Brain microvascular endothelial cell (primary cell): ENCODE measurements at regions not wholly inside any gene's neighbourhood (a gene's known extent, or its start where the extent isn't known, plus 50 kb on each side); places are given as distances from the start of the nearest gene placed in this dataset.

ENCODE experiments used
- DNase-seq: peaks from one replicate; pipeline ENCODE4 v3.0.0-alpha.2; 2020
- H3K27ac ChIP-seq: fragments of 250-450 bp; sonication (Bioruptor Pico); 2 replicates; pipeline ENCODE4 v1.5.1; 2020; ENCODE audit warnings: mild to moderate bottlenecking, moderate library complexity
- H3K27me3 ChIP-seq: fragments of 250-450 bp; sonication (Bioruptor Pico); replicated peaks from 2 replicates; pipeline ENCODE4 v1.5.1; 2020; ENCODE audit warnings: mild to moderate bottlenecking
- H3K36me3 ChIP-seq: fragments of 250-450 bp; sonication (Bioruptor Pico); replicated peaks from 2 replicates; pipeline ENCODE4 v1.5.1; 2020; ENCODE audit warnings: mild to moderate bottlenecking
- H3K4me3 ChIP-seq: 2 replicates; pipeline ENCODE4 v1.5.1; 2011; ENCODE audit warnings: low read depth, mild to moderate bottlenecking, control low read depth, low read length, moderate library complexity
- in situ Hi-C: cut with HindIII; loops from 2 replicates; pipeline ENCODE4 v1.10.0; 2017; ENCODE audit warnings: low sequenced_read_pairs, low pct_ligation_motif_present
- TF ChIP-seq, protein P1 (sequence below): IDR thresholded peaks from 2 replicates; pipeline ENCODE4 v1.5.1; 2011; ENCODE audit warnings: low read depth, mild to moderate bottlenecking, moderate library complexity, low read length, control low read depth, inconsistent platforms; ENCODE audit errors: missing control alignments

DNA sequence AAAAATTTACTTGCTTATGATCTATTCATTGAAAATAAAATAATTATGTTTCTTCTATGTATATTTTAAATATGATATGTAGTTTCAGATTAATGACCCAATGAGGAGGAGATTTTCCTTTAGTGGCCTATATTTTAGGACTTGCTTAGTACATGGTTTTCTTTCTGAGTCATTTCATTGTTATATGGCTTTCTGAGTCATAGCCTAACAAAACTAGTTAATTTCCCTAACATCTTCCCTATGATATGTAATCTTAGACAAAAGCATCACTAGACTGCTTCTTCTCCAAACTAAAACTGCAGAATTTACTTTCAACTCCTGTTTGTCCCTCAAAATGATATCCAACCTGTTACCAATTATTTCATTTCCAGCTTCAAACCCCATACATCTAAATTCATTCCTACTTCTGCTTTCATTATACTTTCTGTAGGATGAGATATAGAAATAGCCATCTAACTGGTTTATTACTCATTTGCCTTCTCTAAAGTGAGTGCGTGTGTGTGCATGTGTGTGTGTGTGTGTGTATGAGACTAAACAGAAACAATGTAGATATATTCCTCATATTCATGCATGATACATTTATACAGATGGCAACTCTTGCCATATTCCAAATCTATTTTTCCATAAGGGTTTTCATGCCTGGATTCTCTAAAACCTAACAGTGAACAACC lies 915.0 kb upstream of the GBE1 start:
- Histone ChIP-seq H3K27ac (no peak overlapping the region), H3K36me3 (no peaks in the 10 kb centered on the region), H3K27me3 (no peaks in the 10 kb centered on the region), H3K4me3 (no peak overlapping the region)
- no peak for DNase-seq
- in situ Hi-C loops, result no loop called here
- TF ChIP-seq, protein P1, sequence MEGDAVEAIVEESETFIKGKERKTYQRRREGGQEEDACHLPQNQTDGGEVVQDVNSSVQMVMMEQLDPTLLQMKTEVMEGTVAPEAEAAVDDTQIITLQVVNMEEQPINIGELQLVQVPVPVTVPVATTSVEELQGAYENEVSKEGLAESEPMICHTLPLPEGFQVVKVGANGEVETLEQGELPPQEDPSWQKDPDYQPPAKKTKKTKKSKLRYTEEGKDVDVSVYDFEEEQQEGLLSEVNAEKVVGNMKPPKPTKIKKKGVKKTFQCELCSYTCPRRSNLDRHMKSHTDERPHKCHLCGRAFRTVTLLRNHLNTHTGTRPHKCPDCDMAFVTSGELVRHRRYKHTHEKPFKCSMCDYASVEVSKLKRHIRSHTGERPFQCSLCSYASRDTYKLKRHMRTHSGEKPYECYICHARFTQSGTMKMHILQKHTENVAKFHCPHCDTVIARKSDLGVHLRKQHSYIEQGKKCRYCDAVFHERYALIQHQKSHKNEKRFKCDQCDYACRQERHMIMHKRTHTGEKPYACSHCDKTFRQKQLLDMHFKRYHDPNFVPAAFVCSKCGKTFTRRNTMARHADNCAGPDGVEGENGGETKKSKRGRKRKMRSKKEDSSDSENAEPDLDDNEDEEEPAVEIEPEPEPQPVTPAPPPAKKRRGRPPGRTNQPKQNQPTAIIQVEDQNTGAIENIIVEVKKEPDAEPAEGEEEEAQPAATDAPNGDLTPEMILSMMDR, result no peak

DNA sequence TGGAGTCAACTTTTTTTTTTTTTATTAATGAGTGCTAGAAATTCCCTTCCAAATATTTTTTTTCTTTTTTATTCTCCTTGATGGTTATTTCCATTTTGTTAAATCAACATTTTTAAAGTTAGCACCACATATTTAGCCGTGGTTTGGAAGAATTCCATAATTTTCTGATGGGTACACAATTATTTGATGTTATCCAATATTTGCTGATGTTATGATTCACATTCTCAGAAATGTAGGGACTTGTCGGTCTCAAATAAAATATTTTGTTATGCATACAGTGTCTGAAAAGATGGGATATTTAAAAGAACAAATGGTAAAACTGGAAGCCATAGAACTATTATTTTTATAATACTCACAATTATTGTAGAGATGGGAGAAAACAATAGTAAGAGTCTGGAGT lies 911.5 kb upstream of the GBE1 start:
- H3K27me3 ChIP-seq, result no peaks in the 10 kb centered on the region
- no peaks in the 10 kb centered on the region for H3K36me3 ChIP-seq
- in situ Hi-C loops, result no loop called here
- TF ChIP-seq, protein P1, result no peak
- H3K4me3 ChIP-seq, result no peak overlapping the region
- no peak for DNase-seq
- no peak overlapping the region for H3K27ac ChIP-seq

DNA sequence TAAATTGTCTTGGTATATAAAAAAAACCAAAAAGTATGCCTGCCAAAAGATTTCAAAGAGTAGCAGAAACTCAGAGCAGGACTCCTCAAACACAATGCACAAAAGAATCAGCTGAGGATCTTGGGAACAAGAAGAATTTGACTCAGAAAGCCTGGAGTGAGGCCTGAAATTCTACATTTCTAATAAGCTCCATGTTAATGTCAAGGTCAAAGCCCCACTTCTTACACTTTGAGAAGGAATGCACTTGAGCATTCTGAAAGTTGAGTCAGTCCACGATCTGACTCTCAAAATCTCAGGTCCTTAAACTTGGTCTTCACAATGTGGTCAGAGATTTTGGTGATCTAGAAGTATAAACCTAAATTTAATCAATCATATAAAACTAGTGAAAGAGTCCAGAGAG lies 910.0 kb upstream of the GBE1 start:
- Histone ChIP-seq H3K27me3 (no peaks in the 10 kb centered on the region), H3K27ac (no peak overlapping the region), H3K4me3 (no peak overlapping the region), H3K36me3 (no peaks in the 10 kb centered on the region)
- no peak for DNase-seq
- in situ Hi-C loops, result no loop called here
- TF ChIP-seq, protein P1, result no peak

DNA sequence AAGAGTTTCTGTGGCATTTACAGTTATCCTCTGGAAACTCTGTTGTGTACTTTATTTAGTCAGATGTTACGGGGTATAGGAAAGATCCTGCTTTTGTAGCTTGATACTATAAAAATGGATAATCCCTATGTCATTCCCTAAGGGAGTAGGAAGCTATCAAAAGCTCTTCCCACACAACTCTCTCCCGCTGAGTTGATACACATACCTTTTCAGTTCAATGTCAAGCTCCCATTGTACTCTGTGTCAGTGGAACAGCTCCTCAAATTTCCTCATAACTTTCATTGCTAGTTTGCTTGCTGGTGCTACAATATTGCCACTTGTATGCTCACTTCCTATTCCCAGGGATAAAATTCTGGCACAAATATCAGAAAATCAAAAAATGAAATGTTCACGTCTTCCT lies 893.3 kb upstream of the GBE1 start:
- DNase-seq, result no peak
- no peak overlapping the region for H3K4me3 ChIP-seq
- H3K27me3 ChIP-seq, result no peaks in the 10 kb centered on the region
- no peaks in the 10 kb centered on the region for H3K36me3 ChIP-seq
- no peak overlapping the region for H3K27ac ChIP-seq
- in situ Hi-C loops, result no loop called here
- TF ChIP-seq, protein P1, result no peak

DNA sequence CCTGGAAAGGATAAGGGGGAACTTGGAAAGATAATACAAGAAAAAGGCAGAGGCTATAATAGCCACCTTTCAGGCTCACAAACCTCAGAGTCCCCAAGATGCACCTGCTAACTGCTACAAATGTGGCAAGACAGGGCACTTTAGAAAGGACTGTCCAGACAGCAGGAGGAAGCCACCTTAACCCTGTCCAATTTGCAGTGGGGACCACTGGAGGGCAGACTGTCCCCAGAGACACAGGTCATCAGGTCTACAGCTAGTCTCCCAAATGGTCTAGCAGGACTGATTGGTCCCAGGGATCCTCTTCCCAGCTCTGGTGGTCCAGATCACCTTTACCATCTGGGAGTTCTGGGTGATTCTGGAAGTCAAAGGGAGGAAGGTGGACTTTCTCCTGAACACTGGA lies 882.5 kb upstream of the GBE1 start:
- no peak for DNase-seq
- Histone ChIP-seq H3K27me3 (no peaks in the 10 kb centered on the region), H3K4me3 (no peak overlapping the region), H3K36me3 (no peaks in the 10 kb centered on the region), H3K27ac (no peak overlapping the region)
- TF ChIP-seq, protein P1, result peak; percentile 8
- in situ Hi-C loops, result no loop called here

DNA sequence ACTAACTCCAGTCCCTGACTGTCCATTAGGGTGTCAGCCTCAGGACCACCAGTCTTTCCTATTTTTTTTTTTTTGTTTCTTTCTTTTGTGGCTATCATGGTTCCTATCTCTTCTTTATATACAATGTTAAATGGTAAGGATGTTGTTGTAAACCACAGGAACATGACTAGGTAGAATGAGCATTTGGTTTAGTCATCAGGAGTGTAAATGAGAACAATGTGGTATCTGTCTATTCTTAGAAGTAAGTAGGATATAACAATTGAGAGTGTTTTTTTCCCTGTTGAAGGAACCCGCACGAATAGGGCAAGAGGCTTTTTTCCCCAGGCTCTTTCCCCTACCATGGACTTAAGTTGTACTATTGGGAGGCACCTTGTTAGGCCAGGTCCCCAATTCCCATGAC lies 880.3 kb upstream of the GBE1 start:
- DNase-seq, result no peak
- Histone ChIP-seq H3K27me3 (no peaks in the 10 kb centered on the region), H3K27ac (no peak overlapping the region), H3K4me3 (no peak overlapping the region), H3K36me3 (no peaks in the 10 kb centered on the region)
- TF ChIP-seq, protein P1, result no peak
- in situ Hi-C loops, result no loop called here
